ENCODE measurements at regions not wholly inside any gene's neighbourhood (a gene's known extent, or its start where the extent isn't known, plus 50 kb on each side); places are given as distances from the start of the nearest gene placed in this dataset.

- no peak overlapping the region for H3K4me3 ChIP-seq (ENCODE audit: low read depth, low read length)
- no peak for DNase-seq (ENCODE audit: low read depth)
- TF ChIP-seq, protein P1, sequence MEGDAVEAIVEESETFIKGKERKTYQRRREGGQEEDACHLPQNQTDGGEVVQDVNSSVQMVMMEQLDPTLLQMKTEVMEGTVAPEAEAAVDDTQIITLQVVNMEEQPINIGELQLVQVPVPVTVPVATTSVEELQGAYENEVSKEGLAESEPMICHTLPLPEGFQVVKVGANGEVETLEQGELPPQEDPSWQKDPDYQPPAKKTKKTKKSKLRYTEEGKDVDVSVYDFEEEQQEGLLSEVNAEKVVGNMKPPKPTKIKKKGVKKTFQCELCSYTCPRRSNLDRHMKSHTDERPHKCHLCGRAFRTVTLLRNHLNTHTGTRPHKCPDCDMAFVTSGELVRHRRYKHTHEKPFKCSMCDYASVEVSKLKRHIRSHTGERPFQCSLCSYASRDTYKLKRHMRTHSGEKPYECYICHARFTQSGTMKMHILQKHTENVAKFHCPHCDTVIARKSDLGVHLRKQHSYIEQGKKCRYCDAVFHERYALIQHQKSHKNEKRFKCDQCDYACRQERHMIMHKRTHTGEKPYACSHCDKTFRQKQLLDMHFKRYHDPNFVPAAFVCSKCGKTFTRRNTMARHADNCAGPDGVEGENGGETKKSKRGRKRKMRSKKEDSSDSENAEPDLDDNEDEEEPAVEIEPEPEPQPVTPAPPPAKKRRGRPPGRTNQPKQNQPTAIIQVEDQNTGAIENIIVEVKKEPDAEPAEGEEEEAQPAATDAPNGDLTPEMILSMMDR (IDR thresholded peaks at IDR 0.05; ENCODE audit: low read depth, low read length, missing control alignments), result peak; percentile 69
Measured at GRCh38 chr17:13114601-13115031, 96.8 kb upstream of the ELAC2 start.

DNA sequence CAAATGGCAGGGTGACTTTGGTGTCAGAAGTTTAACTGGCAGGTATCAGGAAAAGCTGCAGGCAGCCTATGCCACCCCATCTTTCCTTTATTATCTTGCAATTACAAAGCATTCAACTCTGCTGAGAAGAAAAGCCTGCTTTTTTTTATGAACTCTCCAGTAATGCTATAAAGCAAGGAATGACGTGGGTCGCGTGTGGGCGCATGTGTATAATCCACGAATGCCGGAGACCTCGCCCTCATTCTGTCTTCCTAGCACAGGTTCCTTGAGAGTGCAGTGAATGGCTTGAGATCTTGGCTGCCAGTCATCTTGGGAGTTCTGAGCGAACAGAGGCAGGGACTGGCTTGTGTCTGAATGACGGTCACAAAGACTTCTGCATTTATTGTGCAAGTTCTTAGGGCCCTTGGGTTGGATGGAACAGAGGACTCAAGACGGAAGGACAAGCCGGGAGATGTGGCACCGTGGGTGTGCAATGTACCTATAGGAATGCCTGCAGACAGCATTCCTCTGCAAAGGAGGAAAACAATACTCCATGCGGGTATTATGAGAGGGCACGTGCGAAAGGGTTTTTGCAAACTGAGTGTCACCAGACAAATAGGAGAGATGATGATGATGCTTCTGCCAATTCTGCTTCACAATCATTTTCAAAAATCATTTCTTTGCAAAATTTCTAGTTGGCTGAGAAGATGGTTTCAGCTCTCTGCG lies 96.1 kb upstream of the ELAC2 start:
- TF ChIP-seq, protein P1 (IDR thresholded peaks at IDR 0.05; ENCODE audit: low read depth, low read length, missing control alignments), result no peak
- no peak overlapping the region for H3K4me3 ChIP-seq (ENCODE audit: low read depth, low read length)
- no peak for DNase-seq (ENCODE audit: low read depth)

DNA sequence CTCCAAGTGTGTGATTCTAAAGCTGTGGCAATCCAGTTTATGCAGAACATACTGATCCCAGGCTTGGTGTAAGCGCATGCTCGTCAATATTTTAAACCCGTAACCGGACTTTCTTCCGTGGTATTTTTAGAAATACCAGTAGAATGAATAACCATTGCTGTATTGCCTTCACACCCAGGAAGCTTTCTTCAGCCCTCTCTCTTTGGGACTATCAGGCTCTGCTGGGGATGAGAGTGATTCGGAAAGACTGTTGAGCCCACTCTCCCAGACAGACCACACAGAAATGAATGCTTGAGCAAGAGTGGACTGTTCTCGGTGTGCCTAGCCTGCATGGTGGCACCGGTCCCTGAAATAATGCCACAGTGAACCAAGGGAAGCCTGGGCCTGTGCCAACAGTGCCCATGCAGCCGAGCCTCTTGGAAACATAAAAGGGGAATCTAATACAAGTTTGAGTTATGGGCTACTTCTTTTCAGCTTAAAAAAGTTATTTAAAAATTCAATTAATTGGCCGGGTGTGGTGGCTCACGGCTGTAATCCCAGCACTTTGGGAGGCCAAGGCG lies 89.9 kb upstream of the ELAC2 start:
- TF ChIP-seq, protein P1 (IDR thresholded peaks at IDR 0.05; ENCODE audit: low read depth, low read length, missing control alignments), result no peak
- no peak for DNase-seq (ENCODE audit: low read depth)
- H3K4me3 ChIP-seq (ENCODE audit: low read depth, low read length), result no peak overlapping the region

- TF ChIP-seq, protein P1 (IDR thresholded peaks at IDR 0.05; ENCODE audit: low read depth, low read length, missing control alignments), result no peak
- no peak for DNase-seq (ENCODE audit: low read depth)
- H3K4me3 ChIP-seq (ENCODE audit: low read depth, low read length), result no peak overlapping the region
Measured at GRCh38 chr17:13106171-13106570, 88.3 kb upstream of the ELAC2 start.

DNA sequence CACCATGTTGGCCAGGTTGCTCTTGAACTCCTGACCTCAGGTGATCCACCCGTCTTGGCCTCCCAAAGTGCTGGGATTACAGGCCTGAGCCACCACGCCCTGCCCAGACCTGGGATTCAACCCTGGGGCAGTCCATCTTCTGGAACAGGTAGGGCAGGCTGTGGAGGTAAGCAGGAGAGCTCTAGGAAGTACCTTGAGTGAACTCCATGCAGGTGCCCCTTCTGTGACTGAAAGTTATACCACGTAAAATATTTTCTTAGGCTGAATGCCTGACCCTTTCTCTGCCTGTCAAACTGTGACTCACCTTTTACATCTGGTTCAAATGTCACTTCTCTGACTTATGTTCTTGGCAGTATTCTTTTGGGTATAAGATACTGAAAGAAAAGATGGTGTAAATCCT lies 86.7 kb upstream of the ELAC2 start:
- TF ChIP-seq, protein P1 (IDR thresholded peaks at IDR 0.05; ENCODE audit: low read depth, low read length, missing control alignments), result no peak
- DNase-seq (ENCODE audit: low read depth), result no peak
- H3K4me3 ChIP-seq (ENCODE audit: low read depth, low read length), result no peak overlapping the region

- TF ChIP-seq, protein P1 (IDR thresholded peaks at IDR 0.05; ENCODE audit: low read depth, low read length, missing control alignments), result no peak
Measured at GRCh38 chr17:13102477-13102876, 84.7 kb upstream of the ELAC2 start.

DNA sequence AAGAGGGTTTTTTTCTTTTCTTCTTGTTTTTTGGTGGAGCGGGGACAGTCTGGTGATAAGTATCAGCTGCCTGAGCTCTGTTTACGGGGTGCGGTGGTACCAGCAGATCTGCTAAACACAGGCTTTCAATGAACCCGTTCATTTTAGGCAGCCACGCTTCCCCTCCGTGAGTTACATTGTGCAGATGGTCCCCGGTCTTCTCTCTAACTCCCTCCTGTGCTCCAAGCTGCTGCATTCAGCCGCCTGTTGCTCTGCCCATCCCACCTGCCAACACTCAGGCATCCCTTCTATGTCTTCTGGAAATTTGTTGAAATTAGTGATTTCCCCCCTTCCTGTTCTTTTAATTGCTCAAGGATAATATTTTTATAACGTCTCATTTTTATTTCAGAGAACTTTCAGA lies 82.1 kb upstream of the ELAC2 start:
- no peak overlapping the region for H3K4me3 ChIP-seq (ENCODE audit: low read depth, low read length)
- TF ChIP-seq, protein P1 (IDR thresholded peaks at IDR 0.05; ENCODE audit: low read depth, low read length, missing control alignments), result no peak
- no peak for DNase-seq (ENCODE audit: low read depth)

More at GRCh38 chr17:13102477-13102876, 84.7 kb upstream of the ELAC2 start:
- no peak for DNase-seq (ENCODE audit: low read depth)
- no peak overlapping the region for H3K4me3 ChIP-seq (ENCODE audit: low read depth, low read length)

All from GM12864 (cell line).